SK-N-SH treated with all-trans-retinoic acid at 6 μM for 48 hours (cell line): ENCODE measurements at regions not wholly inside any gene's neighbourhood (a gene's known extent, or its start where the extent isn't known, plus 50 kb on each side); places are given as distances from the start of the nearest gene placed in this dataset.

Source experiments
- BACH2 ChIP-seq: fragments of 250-450 bp; sonication (Bioruptor Pico); IDR thresholded peaks from 2 replicates; pipeline ENCODE4 v1.9.0; 2021; ENCODE audit warnings: mild to moderate bottlenecking, borderline replicate concordance
- CSDC2 ChIP-seq: fragments of 250-450 bp; sonication (Bioruptor Pico); IDR thresholded peaks from 2 replicates; pipeline ENCODE4 v1.5.0; 2020; ENCODE audit warnings: mild to moderate bottlenecking, moderate library complexity
- RARB ChIP-seq: fragments of 250-450 bp; sonication (Bioruptor Pico); IDR thresholded peaks from 2 replicates; pipeline ENCODE4 v1.8.0; 2021; ENCODE audit warnings: mild to moderate bottlenecking, moderate library complexity
- ZNF565 ChIP-seq: fragments of 450-650 bp; formaldehyde crosslinking; conservative IDR thresholded peaks from 2 replicates; pipeline ENCODE4 v1.5.0; 2020; ENCODE audit warnings: low read depth, mild to moderate bottlenecking, moderate library complexity
- ZNF70 ChIP-seq: fragments of 450-650 bp; formaldehyde crosslinking; IDR thresholded peaks from 2 replicates; pipeline ENCODE4 v1.5.0; 2020; ENCODE audit warnings: mild to moderate bottlenecking, moderate library complexity
- TF ChIP-seq, protein P1 (sequence below): fragments of 250-450 bp; sonication (Bioruptor Pico); IDR thresholded peaks from 2 replicates; pipeline ENCODE4 v1.8.0; 2020; ENCODE audit warnings: mild to moderate bottlenecking, moderate library complexity, borderline replicate concordance
- TF ChIP-seq, protein P2 (sequence below): fragments of 250-450 bp; sonication (Bioruptor Pico); IDR thresholded peaks from 2 replicates; pipeline ENCODE4 v1.5.1; 2020; ENCODE audit warnings: low read depth, mild to moderate bottlenecking, moderate library complexity
- TF ChIP-seq, protein P3 (sequence below): fragments of 250-450 bp; sonication (Bioruptor Pico); IDR thresholded peaks from 2 replicates; pipeline ENCODE4 v1.5.1; 2021; ENCODE audit warnings: mild to moderate bottlenecking, moderate library complexity
- TF ChIP-seq, protein P4 (sequence below): fragments of 250-450 bp; sonication (Bioruptor Pico); IDR thresholded peaks from 2 replicates; pipeline ENCODE4 v1.8.0; 2021; ENCODE audit warnings: low read depth, mild to moderate bottlenecking, moderate library complexity, borderline replicate concordance

GRCh38 chr7:46296526-46296925, 375.5 kb upstream of the IGFBP3 start:
- no peak for TF ChIP-seq ZNF70
- TF ChIP-seq, protein P1, sequence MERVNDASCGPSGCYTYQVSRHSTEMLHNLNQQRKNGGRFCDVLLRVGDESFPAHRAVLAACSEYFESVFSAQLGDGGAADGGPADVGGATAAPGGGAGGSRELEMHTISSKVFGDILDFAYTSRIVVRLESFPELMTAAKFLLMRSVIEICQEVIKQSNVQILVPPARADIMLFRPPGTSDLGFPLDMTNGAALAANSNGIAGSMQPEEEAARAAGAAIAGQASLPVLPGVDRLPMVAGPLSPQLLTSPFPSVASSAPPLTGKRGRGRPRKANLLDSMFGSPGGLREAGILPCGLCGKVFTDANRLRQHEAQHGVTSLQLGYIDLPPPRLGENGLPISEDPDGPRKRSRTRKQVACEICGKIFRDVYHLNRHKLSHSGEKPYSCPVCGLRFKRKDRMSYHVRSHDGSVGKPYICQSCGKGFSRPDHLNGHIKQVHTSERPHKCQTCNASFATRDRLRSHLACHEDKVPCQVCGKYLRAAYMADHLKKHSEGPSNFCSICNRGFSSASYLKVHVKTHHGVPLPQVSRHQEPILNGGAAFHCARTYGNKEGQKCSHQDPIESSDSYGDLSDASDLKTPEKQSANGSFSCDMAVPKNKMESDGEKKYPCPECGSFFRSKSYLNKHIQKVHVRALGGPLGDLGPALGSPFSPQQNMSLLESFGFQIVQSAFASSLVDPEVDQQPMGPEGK (CRISPR knock-in tag): no peak
- TF ChIP-seq RARB (CRISPR knock-in tag): no peak
- TF ChIP-seq, protein P2, sequence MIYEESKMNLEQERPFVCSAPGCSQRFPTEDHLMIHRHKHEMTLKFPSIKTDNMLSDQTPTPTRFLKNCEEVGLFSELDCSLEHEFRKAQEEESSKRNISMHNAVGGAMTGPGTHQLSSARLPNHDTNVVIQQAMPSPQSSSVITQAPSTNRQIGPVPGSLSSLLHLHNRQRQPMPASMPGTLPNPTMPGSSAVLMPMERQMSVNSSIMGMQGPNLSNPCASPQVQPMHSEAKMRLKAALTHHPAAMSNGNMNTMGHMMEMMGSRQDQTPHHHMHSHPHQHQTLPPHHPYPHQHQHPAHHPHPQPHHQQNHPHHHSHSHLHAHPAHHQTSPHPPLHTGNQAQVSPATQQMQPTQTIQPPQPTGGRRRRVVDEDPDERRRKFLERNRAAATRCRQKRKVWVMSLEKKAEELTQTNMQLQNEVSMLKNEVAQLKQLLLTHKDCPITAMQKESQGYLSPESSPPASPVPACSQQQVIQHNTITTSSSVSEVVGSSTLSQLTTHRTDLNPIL (CRISPR knock-in tag): no peak
- no peak for TF ChIP-seq BACH2 (CRISPR knock-in tag)
- TF ChIP-seq, protein P3, sequence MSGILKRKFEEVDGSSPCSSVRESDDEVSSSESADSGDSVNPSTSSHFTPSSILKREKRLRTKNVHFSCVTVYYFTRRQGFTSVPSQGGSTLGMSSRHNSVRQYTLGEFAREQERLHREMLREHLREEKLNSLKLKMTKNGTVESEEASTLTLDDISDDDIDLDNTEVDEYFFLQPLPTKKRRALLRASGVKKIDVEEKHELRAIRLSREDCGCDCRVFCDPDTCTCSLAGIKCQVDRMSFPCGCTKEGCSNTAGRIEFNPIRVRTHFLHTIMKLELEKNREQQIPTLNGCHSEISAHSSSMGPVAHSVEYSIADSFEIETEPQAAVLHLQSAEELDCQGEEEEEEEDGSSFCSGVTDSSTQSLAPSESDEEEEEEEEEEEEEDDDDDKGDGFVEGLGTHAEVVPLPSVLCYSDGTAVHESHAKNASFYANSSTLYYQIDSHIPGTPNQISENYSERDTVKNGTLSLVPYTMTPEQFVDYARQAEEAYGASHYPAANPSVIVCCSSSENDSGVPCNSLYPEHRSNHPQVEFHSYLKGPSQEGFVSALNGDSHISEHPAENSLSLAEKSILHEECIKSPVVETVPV (CRISPR knock-in tag): no peak
- TF ChIP-seq ZNF565 (CRISPR knock-in tag): no peak
- TF ChIP-seq, protein P4, sequence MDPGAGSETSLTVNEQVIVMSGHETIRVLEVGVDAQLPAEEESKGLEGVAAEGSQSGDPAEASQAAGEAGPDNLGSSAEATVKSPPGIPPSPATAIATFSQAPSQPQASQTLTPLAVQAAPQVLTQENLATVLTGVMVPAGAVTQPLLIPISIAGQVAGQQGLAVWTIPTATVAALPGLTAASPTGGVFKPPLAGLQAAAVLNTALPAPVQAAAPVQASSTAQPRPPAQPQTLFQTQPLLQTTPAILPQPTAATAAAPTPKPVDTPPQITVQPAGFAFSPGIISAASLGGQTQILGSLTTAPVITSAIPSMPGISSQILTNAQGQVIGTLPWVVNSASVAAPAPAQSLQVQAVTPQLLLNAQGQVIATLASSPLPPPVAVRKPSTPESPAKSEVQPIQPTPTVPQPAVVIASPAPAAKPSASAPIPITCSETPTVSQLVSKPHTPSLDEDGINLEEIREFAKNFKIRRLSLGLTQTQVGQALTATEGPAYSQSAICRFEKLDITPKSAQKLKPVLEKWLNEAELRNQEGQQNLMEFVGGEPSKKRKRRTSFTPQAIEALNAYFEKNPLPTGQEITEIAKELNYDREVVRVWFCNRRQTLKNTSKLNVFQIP (CRISPR knock-in tag): no peak
- no peak for TF ChIP-seq CSDC2
